Osteocyte (in vitro differentiated cells): ENCODE measurements at regions not wholly inside any gene's neighbourhood (a gene's known extent, or its start where the extent isn't known, plus 50 kb on each side); places are given as distances from the start of the nearest gene placed in this dataset.

Source experiments
- DNase-seq: peaks from one replicate; pipeline ENCODE4 v3.0.0; 2021; ENCODE audit warnings: mixed read lengths; ENCODE audit not compliant: unreplicated experiment; ENCODE audit errors: extremely low spot score
- H3K27ac Mint-ChIP-seq: one replicate; pipeline ENCODE4 v1.8.0; 2021; ENCODE audit warnings: mild to moderate bottlenecking, mixed read lengths; ENCODE audit not compliant: unreplicated experiment
- H3K27me3 Mint-ChIP-seq: one replicate; pipeline ENCODE4 v1.8.0; 2021; ENCODE audit warnings: mixed read lengths; ENCODE audit not compliant: unreplicated experiment
- H3K36me3 Mint-ChIP-seq: one replicate; pipeline ENCODE4 v1.8.0; 2021; ENCODE audit warnings: mixed read lengths; ENCODE audit not compliant: unreplicated experiment
- H3K4me1 Mint-ChIP-seq: one replicate; pipeline ENCODE4 v1.8.0; 2021; ENCODE audit warnings: mixed read lengths; ENCODE audit not compliant: unreplicated experiment
- H3K4me3 Mint-ChIP-seq: one replicate; pipeline ENCODE4 v1.8.0; 2021; ENCODE audit warnings: mild to moderate bottlenecking, moderate library complexity, mixed read lengths; ENCODE audit not compliant: unreplicated experiment
- H3K9me3 Mint-ChIP-seq: one replicate; pipeline ENCODE4 v1.8.0; 2021; ENCODE audit warnings: mixed read lengths; ENCODE audit not compliant: unreplicated experiment
- CTCF ChIP-seq: fragments of 200-600 bp; sonication (generic); IDR thresholded peaks from 2 replicates; pipeline ENCODE4 v1.5.0; 2021; ENCODE audit warnings: antibody characterized with exemption, mild to moderate bottlenecking, moderate library complexity

- H3K9me3 Mint-ChIP-seq: no peaks in the 10 kb centered on the region
- H3K4me1 Mint-ChIP-seq: no peaks in the 10 kb centered on the region
- H3K27me3 Mint-ChIP-seq: peaks cover 3% of the 10 kb centered on the region
- H3K27ac Mint-ChIP-seq: no peak overlapping the region
- DNase-seq: no peak
- no peak overlapping the region for H3K4me3 Mint-ChIP-seq
- H3K36me3 Mint-ChIP-seq: no peaks in the 10 kb centered on the region
- no peak for TF ChIP-seq CTCF
These were observed 129.2 kb downstream of the AQP4 start for GRCh38 chr18:26736301-26736700.

GRCh38 chr18:26734760-26735159 is 130.7 kb downstream of the AQP4 start:
- Mint-ChIP-seq H3K4me1 (no peaks in the 10 kb centered on the region), H3K36me3 (no peaks in the 10 kb centered on the region), H3K4me3 (no peak overlapping the region), H3K27ac (no peak overlapping the region), H3K9me3 (no peaks in the 10 kb centered on the region), H3K27me3 (peaks cover 3% of the 10 kb centered on the region)
- DNase-seq: no peak
- no peak for TF ChIP-seq CTCF

- Mint-ChIP-seq H3K9me3 (no peaks in the 10 kb centered on the region), H3K4me3 (no peak overlapping the region), H3K27ac (no peak overlapping the region), H3K4me1 (no peaks in the 10 kb centered on the region), H3K27me3 (peaks cover 26% of the 10 kb centered on the region), H3K36me3 (no peaks in the 10 kb centered on the region)
- TF ChIP-seq CTCF: no peak
- no peak for DNase-seq
These were observed 136.1 kb downstream of the AQP4 start for GRCh38 chr18:26729449-26729848.

GRCh38 chr18:26729008-26729407 is 136.5 kb downstream of the AQP4 start:
- no peak for TF ChIP-seq CTCF
- H3K27ac Mint-ChIP-seq: no peak overlapping the region
- no peaks in the 10 kb centered on the region for H3K36me3 Mint-ChIP-seq

GRCh38 chr18:26723981-26724380 is 141.5 kb downstream of the AQP4 start:
- no peak for TF ChIP-seq CTCF
- no peak for DNase-seq
- Mint-ChIP-seq H3K4me3 (no peak overlapping the region), H3K9me3 (no peaks in the 10 kb centered on the region), H3K4me1 (peaks cover 9% of the 10 kb centered on the region), H3K27me3 (peaks cover 19% of the 10 kb centered on the region), H3K27ac (no peak overlapping the region), H3K36me3 (no peaks in the 10 kb centered on the region)

More at GRCh38 chr18:26729008-26729407, 136.5 kb downstream of the AQP4 start:
- H3K4me3 Mint-ChIP-seq: no peak overlapping the region
- H3K4me1 Mint-ChIP-seq: no peaks in the 10 kb centered on the region
- H3K9me3 Mint-ChIP-seq: no peaks in the 10 kb centered on the region
- DNase-seq: no peak
- H3K27me3 Mint-ChIP-seq: peaks cover 25% of the 10 kb centered on the region
